Type B pancreatic cell (in vitro differentiated cells): ENCODE measurements at regions not wholly inside any gene's neighbourhood (a gene's known extent, or its start where the extent isn't known, plus 50 kb on each side); places are given as distances from the start of the nearest gene placed in this dataset.

Experiments used
- DNase-seq: peaks from one replicate; pipeline ENCODE4 v3.0.0; 2021; ENCODE audit warnings: mixed read lengths; ENCODE audit not compliant: unreplicated experiment; ENCODE audit errors: extremely low spot score
- H3K27ac Mint-ChIP-seq: 2 replicates; pipeline ENCODE4 v1.8.0; 2021; ENCODE audit warnings: mild to moderate bottlenecking, mixed read lengths
- H3K27me3 Mint-ChIP-seq: 2 replicates; pipeline ENCODE4 v1.8.0; 2021; ENCODE audit warnings: mixed read lengths
- H3K36me3 Mint-ChIP-seq: 2 replicates; pipeline ENCODE4 v1.8.0; 2021; ENCODE audit warnings: mixed read lengths
- H3K4me1 Mint-ChIP-seq: one replicate; pipeline ENCODE4 v1.8.0; 2021; ENCODE audit warnings: mixed read lengths; ENCODE audit not compliant: unreplicated experiment
- H3K4me3 Mint-ChIP-seq: 2 replicates; pipeline ENCODE4 v1.8.0; 2021; ENCODE audit warnings: mild to moderate bottlenecking, mixed read lengths
- H3K9me3 Mint-ChIP-seq: 2 replicates; pipeline ENCODE4 v1.8.0; 2021; ENCODE audit warnings: mixed read lengths
- TF ChIP-seq, protein P1 (sequence below): fragments of 200-600 bp; sonication (generic); conservative IDR thresholded peaks from 2 replicates; pipeline ENCODE4 v1.5.0; 2021; ENCODE audit warnings: antibody characterized with exemption, mild to moderate bottlenecking

DNA sequence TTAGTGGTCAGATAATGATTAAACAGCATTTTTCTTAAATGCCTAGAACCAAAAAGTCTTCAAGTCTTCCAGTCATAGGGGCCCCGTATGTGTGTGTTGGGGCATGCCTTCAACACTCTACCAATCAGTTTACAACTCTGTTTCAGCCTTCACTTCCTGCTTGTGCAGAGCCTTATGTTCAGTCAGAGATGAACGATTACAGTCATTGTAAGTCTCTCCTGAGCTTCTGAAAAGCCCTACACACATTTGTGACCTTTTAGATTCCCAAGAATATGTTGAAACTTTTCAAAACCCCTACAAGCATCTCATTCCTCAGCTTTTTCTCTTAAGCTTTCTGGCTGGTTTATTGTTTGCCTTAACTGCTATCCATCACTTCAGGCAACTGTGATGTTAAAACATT, 591.2 kb downstream of the ZNF674 start:
- no peak overlapping the region for H3K4me3 Mint-ChIP-seq
- no peak for DNase-seq
- TF ChIP-seq, protein P1, sequence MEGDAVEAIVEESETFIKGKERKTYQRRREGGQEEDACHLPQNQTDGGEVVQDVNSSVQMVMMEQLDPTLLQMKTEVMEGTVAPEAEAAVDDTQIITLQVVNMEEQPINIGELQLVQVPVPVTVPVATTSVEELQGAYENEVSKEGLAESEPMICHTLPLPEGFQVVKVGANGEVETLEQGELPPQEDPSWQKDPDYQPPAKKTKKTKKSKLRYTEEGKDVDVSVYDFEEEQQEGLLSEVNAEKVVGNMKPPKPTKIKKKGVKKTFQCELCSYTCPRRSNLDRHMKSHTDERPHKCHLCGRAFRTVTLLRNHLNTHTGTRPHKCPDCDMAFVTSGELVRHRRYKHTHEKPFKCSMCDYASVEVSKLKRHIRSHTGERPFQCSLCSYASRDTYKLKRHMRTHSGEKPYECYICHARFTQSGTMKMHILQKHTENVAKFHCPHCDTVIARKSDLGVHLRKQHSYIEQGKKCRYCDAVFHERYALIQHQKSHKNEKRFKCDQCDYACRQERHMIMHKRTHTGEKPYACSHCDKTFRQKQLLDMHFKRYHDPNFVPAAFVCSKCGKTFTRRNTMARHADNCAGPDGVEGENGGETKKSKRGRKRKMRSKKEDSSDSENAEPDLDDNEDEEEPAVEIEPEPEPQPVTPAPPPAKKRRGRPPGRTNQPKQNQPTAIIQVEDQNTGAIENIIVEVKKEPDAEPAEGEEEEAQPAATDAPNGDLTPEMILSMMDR: no peak
- H3K36me3 Mint-ChIP-seq: no peaks in the 10 kb centered on the region
- H3K9me3 Mint-ChIP-seq: peaks cover 6% of the 10 kb centered on the region
- no peak overlapping the region for H3K27ac Mint-ChIP-seq
- H3K4me1 Mint-ChIP-seq: no peaks in the 10 kb centered on the region
- H3K27me3 Mint-ChIP-seq: no peaks in the 10 kb centered on the region

DNA sequence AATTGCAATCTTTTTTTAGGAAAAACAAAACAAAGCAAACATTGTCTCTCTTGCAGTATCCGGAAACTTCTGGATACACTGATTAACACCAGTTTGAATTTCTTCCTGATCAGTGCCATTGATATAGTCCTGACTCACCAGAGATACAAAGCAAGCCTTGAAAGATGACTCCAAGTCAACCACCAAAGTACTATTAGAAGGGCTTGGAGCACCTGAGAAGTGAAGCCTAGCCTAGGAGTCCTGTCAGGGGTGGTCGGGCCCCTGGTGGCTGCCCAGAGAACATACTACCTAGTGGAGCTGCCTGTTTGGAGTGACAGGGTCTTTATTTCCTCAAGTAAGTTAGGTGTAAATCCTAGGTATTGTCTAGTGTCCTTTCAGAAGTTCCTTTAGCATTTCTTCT, 593.2 kb downstream of the ZNF674 start:
- DNase-seq: no peak
- Mint-ChIP-seq H3K9me3 (peaks cover 6% of the 10 kb centered on the region), H3K4me3 (no peak overlapping the region)

DNA sequence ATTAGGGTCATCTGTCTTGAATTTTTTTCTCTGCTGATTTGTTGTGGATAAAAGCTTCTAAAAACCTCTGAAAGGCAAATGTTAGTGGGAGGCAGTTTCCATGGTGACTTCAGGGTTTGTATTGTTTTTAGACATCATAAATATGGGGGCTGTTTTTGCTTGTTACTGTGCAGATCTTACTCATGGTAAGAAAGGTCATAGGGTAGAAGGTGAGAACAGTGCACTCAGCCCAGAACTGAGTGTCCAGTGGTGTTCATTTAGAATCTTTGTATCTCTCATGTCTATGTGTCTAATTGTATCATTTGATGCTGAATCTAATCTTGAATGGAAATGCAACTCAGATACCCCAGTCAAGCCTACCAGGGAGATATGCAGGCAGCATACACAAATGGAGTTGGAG, 609.8 kb downstream of the ZNF674 start:
- H3K4me3 Mint-ChIP-seq: no peak overlapping the region
- H3K27me3 Mint-ChIP-seq: no peaks in the 10 kb centered on the region
- peaks cover 5% of the 10 kb centered on the region for H3K9me3 Mint-ChIP-seq
- DNase-seq: no peak
- H3K27ac Mint-ChIP-seq: no peak overlapping the region
- TF ChIP-seq, protein P1: no peak
- no peaks in the 10 kb centered on the region for H3K4me1 Mint-ChIP-seq
- H3K36me3 Mint-ChIP-seq: no peaks in the 10 kb centered on the region

More for the DNA sequence above, 593.2 kb downstream of the ZNF674 start:
- TF ChIP-seq, protein P1: peak; percentile 29
- Mint-ChIP-seq H3K27me3 (no peaks in the 10 kb centered on the region), H3K36me3 (no peaks in the 10 kb centered on the region), H3K27ac (no peak overlapping the region), H3K4me1 (no peaks in the 10 kb centered on the region)

DNA sequence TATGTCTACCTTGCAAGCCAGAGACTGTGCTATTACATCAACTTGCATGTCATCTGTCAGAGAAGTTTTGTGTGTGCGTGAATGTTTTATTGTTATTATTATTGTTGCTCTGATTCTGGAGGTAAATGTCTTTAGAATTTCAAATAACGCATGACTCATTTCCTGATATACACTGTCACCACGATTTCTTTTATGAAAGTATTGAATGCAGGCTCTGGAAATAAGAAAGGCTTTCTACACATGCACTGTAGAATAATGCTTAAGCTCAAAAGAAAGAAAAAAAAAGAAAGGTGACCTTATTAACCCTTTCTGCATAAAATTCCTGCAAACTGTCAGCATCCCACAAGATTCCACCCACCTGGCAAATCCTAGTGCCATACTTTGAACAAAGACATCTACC, 632.9 kb downstream of the ZNF674 start:
- TF ChIP-seq, protein P1: no peak
- Mint-ChIP-seq H3K27me3 (no peaks in the 10 kb centered on the region), H3K4me1 (no peaks in the 10 kb centered on the region), H3K9me3 (peaks cover 6% of the 10 kb centered on the region), H3K36me3 (no peaks in the 10 kb centered on the region), H3K4me3 (no peak overlapping the region), H3K27ac (no peak overlapping the region)
- no peak for DNase-seq

DNA sequence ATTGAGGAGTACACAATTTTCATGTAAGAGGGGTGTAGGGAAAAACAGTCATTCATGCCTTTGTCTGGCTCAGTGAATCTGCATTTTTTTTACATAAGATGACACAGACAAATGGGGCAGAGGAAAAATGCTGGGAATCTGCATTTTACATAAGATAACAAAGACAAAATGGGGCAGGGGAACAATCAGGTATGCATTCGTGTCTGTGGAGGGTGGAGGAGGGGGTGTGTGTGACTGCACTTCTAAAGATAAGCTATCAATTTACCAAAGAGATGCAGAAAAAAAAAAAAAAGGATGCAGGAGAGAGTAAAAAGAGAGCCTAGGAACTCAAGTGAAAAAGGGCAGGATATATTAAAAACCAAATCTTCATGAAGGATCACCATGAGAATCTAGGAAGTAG, 637.4 kb downstream of the ZNF674 start:
- Mint-ChIP-seq H3K4me3 (no peak overlapping the region), H3K27ac (no peak overlapping the region), H3K27me3 (no peaks in the 10 kb centered on the region), H3K4me1 (no peaks in the 10 kb centered on the region), H3K36me3 (no peaks in the 10 kb centered on the region), H3K9me3 (peaks cover 6% of the 10 kb centered on the region)
- TF ChIP-seq, protein P1: no peak
- no peak for DNase-seq

DNA sequence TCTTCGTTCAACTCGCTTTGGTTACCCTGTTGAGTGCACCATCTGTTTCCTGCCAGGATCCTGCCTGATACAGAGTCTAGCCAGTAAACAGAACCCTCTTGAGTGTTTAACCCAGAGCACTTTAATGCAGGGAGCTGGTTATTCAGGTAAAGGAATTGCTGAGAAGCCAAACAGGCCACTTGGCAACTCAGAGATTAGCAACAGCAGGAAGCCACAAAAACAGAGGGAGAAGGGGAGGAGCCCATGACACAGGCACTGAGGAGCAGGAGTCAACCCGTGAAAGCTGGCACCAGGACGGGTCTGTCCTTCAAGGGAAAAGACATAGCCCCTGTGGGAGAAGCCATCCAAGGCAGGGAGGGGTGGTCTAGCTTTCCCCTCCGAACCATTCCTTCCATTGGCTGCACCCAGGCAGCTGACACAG, 641.4 kb downstream of the ZNF674 start:
- TF ChIP-seq, protein P1: no peak
- no peak for DNase-seq
- Mint-ChIP-seq H3K36me3 (no peaks in the 10 kb centered on the region), H3K4me3 (no peak overlapping the region), H3K4me1 (peaks cover 4% of the 10 kb centered on the region), H3K9me3 (peaks cover 6% of the 10 kb centered on the region), H3K27me3 (no peaks in the 10 kb centered on the region), H3K27ac (peak overlapping the region; percentile 49)
